ENCODE measurements at regions not wholly inside any gene's neighbourhood (a gene's known extent, or its start where the extent isn't known, plus 50 kb on each side); places are given as distances from the start of the nearest gene placed in this dataset.

DNA sequence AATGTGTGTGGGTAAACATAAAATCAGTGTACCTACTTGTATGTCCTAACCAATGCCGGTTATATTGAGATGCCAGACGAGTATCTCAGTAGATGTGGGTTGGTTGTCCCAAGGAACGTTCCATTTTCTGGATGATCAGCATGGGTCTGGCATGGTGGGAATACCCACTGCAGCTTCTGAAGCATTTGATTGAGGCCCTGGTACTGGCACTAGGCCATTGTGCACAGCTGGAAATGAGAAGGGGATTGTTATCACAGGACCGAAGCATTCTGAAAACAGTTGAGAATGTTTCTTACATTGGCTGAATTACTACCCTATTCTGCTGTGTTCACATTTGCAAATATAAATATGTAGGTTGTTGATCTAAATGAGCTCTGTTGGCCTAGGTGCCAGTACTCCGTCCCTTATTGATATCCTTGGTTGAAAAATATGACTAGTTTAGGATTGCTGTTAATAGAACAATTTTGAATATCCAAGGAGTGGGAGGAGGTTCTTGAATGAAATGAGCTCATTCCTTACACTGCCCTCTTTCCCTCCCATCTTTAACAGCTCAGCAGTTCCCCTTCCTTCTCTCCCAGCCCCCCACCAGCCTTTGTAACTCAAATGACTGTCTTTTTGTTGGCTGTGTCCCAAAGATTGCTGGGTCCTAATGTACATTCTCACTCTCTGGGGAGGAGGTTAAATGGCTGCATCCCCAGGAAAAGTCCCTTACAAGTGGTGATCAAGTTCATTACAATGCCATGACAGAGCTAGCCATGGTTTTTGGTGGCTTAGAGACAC, 293.3 kb upstream of the TPM1 start:
- DNase-seq (ENCODE audit: low read depth) = no peak

- DNase-seq (ENCODE audit: low read depth) = no peak
Observed at GRCh38 chr15:62750471-62750870, 292.1 kb upstream of the TPM1 start.

DNA sequence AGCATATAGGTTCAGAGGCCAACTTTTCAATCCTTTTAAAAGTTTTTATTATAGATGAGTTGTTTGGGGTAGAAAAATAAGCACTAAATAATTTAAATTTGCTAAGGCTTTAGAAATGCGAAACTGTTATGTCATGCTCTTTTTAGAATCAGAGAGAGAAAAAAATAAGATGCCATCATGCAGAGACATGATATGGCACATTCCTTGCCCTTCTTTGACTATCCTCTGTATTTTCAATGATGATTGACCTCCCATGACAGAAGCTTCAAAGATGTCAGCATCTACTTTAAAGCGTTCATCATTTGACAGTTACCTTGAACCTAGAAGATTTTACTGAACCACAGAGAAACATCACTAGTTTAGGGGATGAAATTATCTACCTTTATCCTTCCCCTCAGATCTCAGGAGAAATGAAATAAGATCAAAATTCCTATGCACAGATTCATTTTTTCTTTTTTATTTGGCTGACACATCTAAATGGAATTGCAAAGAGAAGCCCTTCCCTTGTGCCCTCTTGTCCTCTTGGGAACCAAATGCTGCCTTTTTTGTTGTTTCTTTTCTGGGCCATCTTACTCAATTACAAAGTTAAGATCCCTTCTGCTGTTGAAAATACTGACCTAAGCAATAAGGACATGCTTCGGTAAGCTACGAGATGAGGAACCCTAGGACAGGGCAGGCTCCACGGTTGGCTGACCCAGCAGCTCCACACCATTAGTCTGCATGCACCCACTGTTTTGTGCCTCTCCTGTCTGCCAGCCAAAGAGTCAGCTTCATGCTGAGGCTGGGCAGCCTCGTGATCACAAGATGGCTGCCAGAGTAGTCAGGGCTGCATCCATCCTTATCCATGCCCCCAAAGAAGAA, 289.7 kb upstream of the TPM1 start:
- DNase-seq (ENCODE audit: low read depth) = no peak

- no peak for DNase-seq (ENCODE audit: low read depth)
Observed at GRCh38 chr15:62753518-62754221, 288.9 kb upstream of the TPM1 start.

DNA sequence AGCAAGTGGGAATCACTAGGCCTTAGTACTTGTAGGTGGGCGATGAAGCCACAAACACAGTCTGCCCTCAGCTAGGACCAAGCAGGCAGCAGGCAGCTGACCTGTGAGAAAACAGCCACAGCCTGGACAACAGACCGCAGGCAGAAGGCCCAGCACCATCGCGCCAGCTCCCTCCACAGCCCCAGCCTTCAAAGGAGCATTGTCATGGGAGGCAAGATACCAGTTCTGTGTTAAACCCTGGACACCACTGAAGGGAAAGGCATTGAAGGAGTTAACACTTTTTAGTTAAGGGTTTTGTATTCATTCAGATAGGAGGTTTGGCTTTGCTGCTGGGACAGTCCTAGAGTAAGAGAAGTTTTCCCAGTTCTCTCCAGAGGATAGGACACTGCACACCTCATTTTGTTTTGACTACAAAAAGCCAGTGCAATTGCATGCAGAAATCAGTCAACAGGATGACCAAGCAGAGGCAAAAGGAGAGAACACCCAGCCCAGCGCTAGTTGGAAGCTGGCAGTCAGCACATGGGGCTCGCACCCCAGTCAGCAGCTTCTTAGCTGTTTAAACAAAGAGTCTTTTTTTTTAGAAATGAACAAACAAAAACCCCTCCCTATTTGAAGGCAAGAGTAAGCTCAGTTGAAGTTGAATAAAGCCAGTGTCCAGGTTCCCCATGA, 286.1 kb upstream of the TPM1 start:
- no peak for DNase-seq (ENCODE audit: low read depth)

GRCh38 chr15:62756995-62757360, 285.6 kb upstream of the TPM1 start:
- no peak for DNase-seq (ENCODE audit: low read depth)

GRCh38 chr15:62757535-62757934, 285.0 kb upstream of the TPM1 start:
- no peak for DNase-seq (ENCODE audit: low read depth)

DNA sequence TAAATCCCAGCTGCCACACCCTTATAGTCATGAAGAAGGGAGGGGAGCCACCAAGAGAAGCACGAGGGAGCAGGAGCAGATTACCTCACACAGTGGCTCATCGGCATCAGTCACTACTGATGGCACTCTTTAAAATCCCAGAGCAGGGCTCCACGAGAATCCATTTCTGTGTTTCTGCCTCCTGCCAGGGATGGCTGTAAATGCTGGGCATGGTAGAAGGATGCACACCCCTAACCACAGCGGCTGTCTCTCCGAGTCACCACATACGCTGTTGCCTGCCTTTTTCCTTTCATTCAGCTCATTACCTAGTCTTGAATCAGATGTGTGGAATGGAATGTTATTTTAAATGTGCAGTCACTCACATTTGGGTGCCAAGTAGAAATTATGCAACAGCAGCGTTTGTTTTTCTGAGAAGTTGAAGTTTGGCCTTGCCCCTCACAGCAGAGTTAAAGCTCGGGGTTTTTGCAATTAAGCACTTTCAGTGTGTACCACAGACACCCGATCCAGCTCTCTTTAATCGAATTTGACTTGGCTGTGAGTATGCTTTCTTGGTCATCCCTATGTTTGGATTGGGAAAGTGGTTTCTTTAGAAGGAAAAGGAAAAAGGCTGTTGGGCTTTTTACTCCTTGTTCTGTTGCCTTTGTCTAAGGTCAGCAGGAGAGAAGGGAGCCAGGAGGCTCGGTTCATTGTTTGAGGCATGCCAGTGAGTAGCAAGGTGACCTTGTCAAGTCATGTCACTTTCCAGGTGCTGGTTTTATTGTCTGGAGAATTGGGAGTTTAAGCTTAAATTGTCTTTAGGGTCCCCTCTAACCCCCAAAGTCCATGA, 284.2 kb upstream of the TPM1 start:
- DNase-seq (ENCODE audit: low read depth) = no peak

DNA sequence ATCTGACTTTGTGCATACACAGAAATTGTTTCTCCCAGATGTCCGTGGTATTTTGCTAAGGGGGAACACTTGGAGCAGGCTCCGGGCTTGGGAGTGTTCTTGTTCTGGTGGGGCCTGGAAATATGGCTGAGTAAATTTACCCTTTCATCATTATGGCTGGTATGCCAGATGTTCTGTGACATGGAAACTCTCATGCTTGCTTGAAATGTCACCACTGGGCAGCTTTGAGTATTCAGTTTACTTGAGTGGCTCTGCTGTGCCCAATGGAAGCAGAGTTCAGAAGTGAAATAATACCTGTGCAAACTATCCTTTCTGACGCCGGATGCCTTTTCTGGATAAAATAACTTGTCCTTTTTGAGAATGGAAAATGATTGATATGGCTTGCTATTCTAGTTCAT, 283.6 kb upstream of the TPM1 start:
- no peak for DNase-seq (ENCODE audit: low read depth)

- DNase-seq (ENCODE audit: low read depth) = no peak
Observed at GRCh38 chr15:62760538-62760937, 282.0 kb upstream of the TPM1 start.

DNA sequence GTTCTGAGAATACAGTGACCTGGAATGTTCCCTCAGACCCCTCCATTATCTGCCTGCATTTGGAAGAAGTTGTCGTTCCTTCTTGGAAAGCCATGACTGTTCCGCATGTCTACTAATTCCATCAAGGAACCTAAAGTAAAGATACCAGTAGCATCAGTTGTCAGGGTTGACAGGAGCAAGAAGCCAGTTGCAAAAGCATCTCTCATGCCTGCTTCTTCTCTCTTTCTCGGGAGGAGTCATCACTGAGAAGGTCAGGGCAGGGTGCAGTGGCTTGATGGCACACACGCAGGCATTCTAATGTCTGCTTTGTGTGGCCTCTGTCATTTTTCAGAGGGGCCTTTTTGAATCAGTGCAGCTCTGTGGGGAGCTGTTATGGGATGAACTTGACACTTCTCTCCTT, 276.6 kb upstream of the TPM1 start:
- no peak for DNase-seq (ENCODE audit: low read depth)

- DNase-seq (ENCODE audit: low read depth) = no peak
Observed at GRCh38 chr15:62766599-62766998, 275.9 kb upstream of the TPM1 start.

DNA sequence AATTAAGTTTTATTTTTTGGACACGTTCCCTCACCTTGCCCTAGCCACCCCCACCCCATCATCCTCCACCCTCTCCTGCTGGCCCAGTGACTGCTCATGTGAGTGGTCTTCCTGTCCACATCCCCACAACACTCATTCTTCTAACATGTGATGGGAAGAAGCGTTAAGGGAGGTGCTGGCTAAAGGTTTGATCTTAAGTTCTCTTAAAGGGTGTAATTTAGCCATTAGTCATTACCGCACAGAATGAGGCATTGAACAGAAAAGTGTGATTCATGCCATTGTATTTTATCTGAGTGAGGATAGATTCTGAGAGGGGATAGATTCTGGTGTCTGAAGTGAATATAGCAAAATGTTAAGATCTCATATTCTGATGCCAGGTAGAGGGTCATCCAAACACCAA, 272.9 kb upstream of the TPM1 start:
- no peak for DNase-seq (ENCODE audit: low read depth)

- DNase-seq (ENCODE audit: low read depth) = no peak
Observed at GRCh38 chr15:62770111-62770660, 272.4 kb upstream of the TPM1 start.

DNA sequence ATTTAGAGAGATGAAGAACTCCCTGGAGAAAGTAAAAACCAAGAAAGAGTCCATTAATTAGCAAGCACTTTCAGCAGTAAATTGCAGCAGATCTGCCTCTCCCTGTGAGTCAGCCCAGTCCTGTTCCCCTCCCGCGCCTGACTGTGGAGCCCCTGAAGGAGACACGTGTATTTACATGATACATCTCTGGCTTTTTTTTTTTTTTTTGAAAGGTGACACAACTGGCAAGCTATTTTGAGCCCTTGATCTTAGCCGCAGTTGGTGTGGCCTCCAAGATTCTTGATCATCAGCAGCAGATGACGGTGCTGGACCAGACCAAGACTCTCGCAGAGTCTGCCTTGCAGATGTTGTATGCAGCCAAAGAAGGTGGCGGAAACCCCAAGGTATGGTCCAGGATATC, 271.8 kb upstream of the TPM1 start:
- no peak for DNase-seq (ENCODE audit: low read depth)

DNA sequence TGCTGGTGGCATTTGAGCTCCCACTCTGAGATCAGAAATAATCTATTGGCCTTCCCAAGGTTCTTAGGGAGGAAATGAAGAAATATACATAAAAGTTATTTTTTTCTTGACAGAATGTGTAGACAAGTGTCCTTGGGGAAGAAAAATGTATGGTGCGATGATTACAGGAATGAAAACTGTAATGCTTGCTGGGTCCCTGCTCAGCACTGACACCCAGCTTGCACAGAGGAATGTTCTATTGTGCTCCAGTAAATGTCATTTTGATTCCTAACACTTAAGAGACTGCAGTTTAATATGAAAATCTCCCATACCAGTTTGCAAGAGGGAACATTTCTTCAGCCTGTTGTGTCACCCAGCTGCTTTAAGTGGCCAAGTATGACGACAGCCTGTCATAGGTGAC, 271.3 kb upstream of the TPM1 start:
- no peak for DNase-seq (ENCODE audit: low read depth)

GRCh38 chr15:62773369-62774165, 269.0 kb upstream of the TPM1 start:
- no peak for DNase-seq (ENCODE audit: low read depth)

- no peak for DNase-seq (ENCODE audit: low read depth)
Observed at GRCh38 chr15:62775932-62776331, 266.6 kb upstream of the TPM1 start.

DNA sequence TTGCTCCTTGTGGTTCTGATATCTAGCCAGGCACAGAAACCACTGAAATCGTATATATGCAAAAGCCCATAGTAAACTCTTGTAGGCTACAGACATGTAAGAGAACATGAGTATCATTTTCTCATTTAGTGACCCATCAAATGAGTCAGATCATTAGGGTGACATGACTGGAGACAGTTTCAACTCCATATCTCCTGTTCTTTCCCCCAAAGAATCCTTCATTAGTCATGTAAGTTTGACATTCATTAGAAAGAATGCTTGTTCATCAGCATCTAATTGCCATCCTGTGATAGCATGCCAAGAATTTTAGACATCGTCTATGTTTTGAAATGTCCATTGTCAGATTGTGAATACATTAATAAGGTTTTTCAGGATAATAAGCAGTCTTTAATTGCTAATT, 264.9 kb upstream of the TPM1 start:
- DNase-seq (ENCODE audit: low read depth) = no peak

DNA sequence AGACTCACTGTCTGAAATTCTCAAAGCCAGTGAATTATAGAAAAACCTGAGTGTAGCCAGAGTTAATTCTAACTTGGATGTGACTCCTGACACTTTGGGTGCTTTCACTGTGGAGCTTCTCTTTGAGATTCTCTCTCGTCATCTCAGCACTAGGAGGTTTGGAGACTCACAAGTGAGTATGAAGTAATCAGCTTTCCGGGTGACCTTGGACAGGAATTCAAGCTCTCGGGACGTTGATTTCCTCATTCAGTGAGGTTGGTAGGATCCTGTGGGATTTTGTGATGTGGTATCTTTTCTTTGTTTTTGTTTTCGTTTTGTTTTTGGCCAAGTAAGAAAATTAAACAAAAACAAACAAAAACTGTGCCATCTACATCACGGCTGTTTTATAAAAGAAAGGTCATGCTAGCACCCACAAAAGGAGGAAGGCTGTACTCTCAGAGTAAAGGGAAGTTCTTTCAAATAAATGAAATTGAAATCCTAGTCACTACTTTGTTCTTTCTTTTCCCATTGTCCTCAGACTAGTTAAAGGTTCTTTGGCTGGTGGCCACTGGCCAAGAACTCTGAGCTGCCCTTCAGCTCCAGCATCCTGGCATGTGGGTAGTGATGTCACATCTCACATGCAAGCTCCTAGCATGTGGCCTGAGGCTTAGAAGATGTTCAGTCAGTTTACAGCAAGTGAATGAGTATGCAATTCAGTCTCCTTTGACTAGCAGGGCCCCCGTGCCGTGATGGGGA, 263.3 kb upstream of the TPM1 start:
- DNase-seq (ENCODE audit: low read depth) = no peak
